HG02884 (cell line): ENCODE measurements at regions not wholly inside any gene's neighbourhood (a gene's known extent, or its start where the extent isn't known, plus 50 kb on each side); places are given as distances from the start of the nearest gene placed in this dataset.
"Not testable (repeated sequence)": the region's sequence is repeated elsewhere in the genome, so short reads cannot be mapped to it uniquely, and the experiment has no call there.

ENCODE experiments used
- ATAC-seq: cut with Tn5 transposase; IDR thresholded peaks from one replicate; pipeline ENCODE4 v1.9.1; 2021; ENCODE audit warnings: mild to moderate bottlenecking, moderate library complexity; ENCODE audit not compliant: unreplicated experiment

GRCh38 chr16:75971334-75971733 lies 245.0 kb upstream of the CPHXL start:
- ATAC-seq: no peak

- no peak for ATAC-seq
Observed at GRCh38 chr16:75983296-75983695, 257.0 kb upstream of the CPHXL start.

GRCh38 chr16:75983741-75984381 lies 257.6 kb upstream of the CPHXL start:
- no peak for ATAC-seq

GRCh38 chr16:75987323-75987722 lies 261.0 kb upstream of the CPHXL start:
- ATAC-seq: no peak

- no peak for ATAC-seq
Observed at GRCh38 chr16:75996491-75996890, 270.2 kb upstream of the CPHXL start.

- no peak for ATAC-seq
Observed at GRCh38 chr16:75997606-75998005, 271.3 kb upstream of the CPHXL start.

GRCh38 chr16:76007645-76008044 lies 269.6 kb upstream of the CNTNAP4 start:
- ATAC-seq: no peak

- ATAC-seq: no peak
Observed at GRCh38 chr16:76023835-76024234, 253.4 kb upstream of the CNTNAP4 start.

- no peak for ATAC-seq
Observed at GRCh38 chr16:76035689-76036088, 241.5 kb upstream of the CNTNAP4 start.

GRCh38 chr16:76038097-76038496 lies 239.1 kb upstream of the CNTNAP4 start:
- no peak for ATAC-seq

GRCh38 chr16:76052725-76053124 lies 224.5 kb upstream of the CNTNAP4 start:
- no peak for ATAC-seq

- ATAC-seq: no peak
Observed at GRCh38 chr16:76059186-76059585, 218.0 kb upstream of the CNTNAP4 start.

- no peak for ATAC-seq
Observed at GRCh38 chr16:76059701-76060100, 217.5 kb upstream of the CNTNAP4 start.

- ATAC-seq: no peak
Observed at GRCh38 chr16:76071690-76072089, 205.5 kb upstream of the CNTNAP4 start.

- no peak for ATAC-seq
Observed at GRCh38 chr16:76081967-76082366, 195.2 kb upstream of the CNTNAP4 start.

GRCh38 chr16:76106647-76107046 lies 170.6 kb upstream of the CNTNAP4 start:
- no peak for ATAC-seq

GRCh38 chr16:76108460-76108859 lies 168.7 kb upstream of the CNTNAP4 start:
- ATAC-seq: no peak

GRCh38 chr16:76114681-76115080 lies 162.5 kb upstream of the CNTNAP4 start:
- ATAC-seq: no peak

- no peak for ATAC-seq
Observed at GRCh38 chr16:76118344-76118743, 158.9 kb upstream of the CNTNAP4 start.

GRCh38 chr16:76121636-76122035 lies 155.6 kb upstream of the CNTNAP4 start:
- ATAC-seq: no peak

GRCh38 chr16:76123966-76124365 lies 153.2 kb upstream of the CNTNAP4 start:
- no peak for ATAC-seq

- ATAC-seq: no peak
Observed at GRCh38 chr16:76125871-76126270, 151.3 kb upstream of the CNTNAP4 start.

- not testable (repeated sequence) for ATAC-seq
Observed at GRCh38 chr16:76138056-76138455, 139.1 kb upstream of the CNTNAP4 start.
